Neural cell (in vitro differentiated cells): ENCODE measurements at regions not wholly inside any gene's neighbourhood (a gene's known extent, or its start where the extent isn't known, plus 50 kb on each side); places are given as distances from the start of the nearest gene placed in this dataset.

Source experiments
- H2AFZ ChIP-seq: fragments of 200-600, 300-800 bp; sonication (generic), shearing (Covaris generic); 2 replicates; pipeline ENCODE4 v1.6.0; 2014; ENCODE audit warnings: low read depth, mild to moderate bottlenecking, antibody characterized with exemption, low read length, moderate library complexity
- H3F3A ChIP-seq: fragments of 200-600 bp; shearing (Covaris generic); 2 replicates; pipeline ENCODE4 v1.6.1; 2016; ENCODE audit warnings: mild to moderate bottlenecking, moderate library complexity, mixed read lengths, antibody characterized with exemption, low read length; ENCODE audit not compliant: insufficient read depth, poor library complexity, severe bottlenecking
- H3K27ac ChIP-seq: fragments of 200-600, 300-800 bp; sonication (generic), shearing (Covaris generic); 2 replicates; pipeline ENCODE4 v1.5.1; 2014; ENCODE audit warnings: mild to moderate bottlenecking, low read length, moderate library complexity
- H3K27me3 ChIP-seq: fragments of 300-800, 200-600 bp; sonication (generic), shearing (Covaris generic); 2 replicates; pipeline ENCODE4 v1.6.0; 2014; ENCODE audit warnings: mild to moderate bottlenecking, low read depth, low read length, moderate library complexity; ENCODE audit not compliant: insufficient read depth
- H3K36me3 ChIP-seq: fragments of 300-800, 200-600 bp; sonication (generic), shearing (Covaris generic); 2 replicates; pipeline ENCODE4 v1.5.1; 2014; ENCODE audit warnings: mild to moderate bottlenecking, antibody characterized with exemption, low read length, moderate library complexity; ENCODE audit not compliant: insufficient read depth
- H3K4me2 ChIP-seq: fragments of 300-800, 200-600 bp; sonication (generic), shearing (Covaris generic); 2 replicates; pipeline ENCODE4 v1.6.0; 2014; ENCODE audit warnings: mild to moderate bottlenecking, low read length
- H3K4me3 ChIP-seq: fragments of 300-800, 200-600 bp; sonication (generic), shearing (Covaris generic); 2 replicates; pipeline ENCODE4 v1.5.1; 2014; ENCODE audit warnings: mild to moderate bottlenecking, low read length, moderate library complexity
- H3K79me2 ChIP-seq: fragments of 200-600 bp; shearing (Covaris generic); replicated peaks from 2 replicates; pipeline ENCODE4 v1.6.0; 2014; ENCODE audit warnings: mild to moderate bottlenecking, low read length, moderate library complexity; ENCODE audit not compliant: insufficient read depth
- H3K9ac ChIP-seq: fragments of 300-800, 200-600 bp; sonication (generic), shearing (Covaris generic); 2 replicates; pipeline ENCODE4 v1.6.1; 2016; ENCODE audit warnings: mild to moderate bottlenecking, low read length, mixed read lengths
- H3K9me2 ChIP-seq: fragments of 200-600 bp; shearing (Covaris generic); 2 replicates; pipeline ENCODE4 v1.6.1; 2016; ENCODE audit warnings: mild to moderate bottlenecking, low read length, mixed read lengths; ENCODE audit not compliant: insufficient read depth
- H3K9me3 ChIP-seq: fragments of 200-600, 300-800 bp; sonication (generic), shearing (Covaris generic); 2 replicates; pipeline ENCODE4 v1.6.1; 2016; ENCODE audit warnings: mild to moderate bottlenecking, mixed run types, low read length, moderate library complexity, mixed read lengths
- H4K20me1 ChIP-seq: fragments of 200-600 bp; shearing (Covaris generic); 2 replicates; pipeline ENCODE4 v1.6.1; 2016; ENCODE audit warnings: mild to moderate bottlenecking, mixed run types; ENCODE audit not compliant: insufficient read depth
- CTCF ChIP-seq: fragments of 450-650 bp; IDR thresholded peaks from 2 replicates; pipeline ENCODE4 v1.5.1; 2014; ENCODE audit warnings: antibody characterized with exemption, mild to moderate bottlenecking, moderate library complexity; ENCODE audit not compliant: poor library complexity, severe bottlenecking
- EP300 ChIP-seq: fragments of 450-650 bp; conservative IDR thresholded peaks from 2 replicates; pipeline ENCODE4 v1.6.1; 2014; ENCODE audit warnings: antibody characterized with exemption, mild to moderate bottlenecking, moderate library complexity; ENCODE audit not compliant: poor library complexity, severe bottlenecking
- EZH2 ChIP-seq: fragments of 200-600, 300-800 bp; shearing (Covaris generic), sonication (generic); IDR thresholded peaks from 2 replicates; pipeline ENCODE4 v1.6.1; 2014; ENCODE audit warnings: antibody characterized with exemption, low read length, borderline replicate concordance, mild to moderate bottlenecking; ENCODE audit not compliant: insufficient read depth, poor library complexity, severe bottlenecking
- MXI1 ChIP-seq: fragments of 450-650 bp; conservative IDR thresholded peaks from 2 replicates; pipeline ENCODE4 v1.6.1; 2014; ENCODE audit warnings: antibody characterized with exemption, mild to moderate bottlenecking; ENCODE audit not compliant: poor library complexity, severe bottlenecking
- POLR2AphosphoS5 ChIP-seq: IDR thresholded peaks from 2 replicates; pipeline ENCODE4 v1.6.1; 2012
- RAD21 ChIP-seq: fragments of 450-650 bp; conservative IDR thresholded peaks from 2 replicates; pipeline ENCODE4 v1.6.1; 2014; ENCODE audit warnings: antibody characterized with exemption, mild to moderate bottlenecking, moderate library complexity
- REST ChIP-seq: IDR thresholded peaks from 2 replicates; pipeline ENCODE4 v1.6.1; 2012; ENCODE audit warnings: borderline replicate concordance
- SMC3 ChIP-seq: fragments of 450-650 bp; conservative IDR thresholded peaks from 2 replicates; pipeline ENCODE4 v1.6.1; 2014; ENCODE audit warnings: antibody characterized with exemption, mild to moderate bottlenecking, moderate library complexity; ENCODE audit not compliant: poor library complexity
- TAF1 ChIP-seq: IDR thresholded peaks from 2 replicates; pipeline ENCODE4 v1.6.1; 2012; ENCODE audit warnings: low read depth

GRCh38 chr12:83634726-83635267 lies 948.1 kb downstream of the TMTC2 start:
- Histone ChIP-seq H2AFZ (no peak overlapping the region), H3K79me2 (no peaks in the 10 kb centered on the region)
- TF ChIP-seq SMC3 (no peak), EP300 (no peak), MXI1 (no peak), TAF1 (no peak), EZH2 (no peak), CTCF (no peak), RAD21 (no peak), REST (no peak), POLR2AphosphoS5 (no peak)

DNA sequence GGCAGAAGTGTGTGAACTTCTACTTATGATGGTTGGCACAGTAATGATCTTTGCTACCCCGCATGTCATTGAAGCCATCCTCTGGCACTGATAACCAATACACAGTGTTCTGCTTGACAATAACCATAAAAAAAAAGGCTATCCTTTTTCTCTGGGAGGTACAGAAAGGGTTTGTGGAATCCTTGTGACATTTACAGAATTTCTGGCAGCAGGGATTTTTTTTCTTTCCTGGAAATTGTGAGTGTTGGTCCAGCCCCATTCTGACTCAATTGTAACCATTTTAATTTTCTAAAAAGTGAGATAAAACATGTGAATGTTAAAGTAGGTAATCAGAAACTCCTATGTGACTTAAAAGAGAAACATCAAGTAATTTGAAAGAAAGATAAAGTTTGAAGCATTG lies 943.8 kb downstream of the TMTC2 start:
- no peaks in the 10 kb centered on the region for H3K9me3 ChIP-seq
- H3K4me2 ChIP-seq = no peak overlapping the region
- H3F3A ChIP-seq = no peaks in the 10 kb centered on the region
- H3K4me3 ChIP-seq = no peak overlapping the region
- no peak overlapping the region for H2AFZ ChIP-seq
- TF ChIP-seq TAF1 (no peak), MXI1 (no peak), CTCF (no peak), SMC3 (no peak), EZH2 (no peak)
- no peaks in the 10 kb centered on the region for H3K27me3 ChIP-seq
- no peaks in the 10 kb centered on the region for H3K9me2 ChIP-seq
- no peaks in the 10 kb centered on the region for H4K20me1 ChIP-seq
- H3K9ac ChIP-seq = no peak overlapping the region
- H3K36me3 ChIP-seq = no peaks in the 10 kb centered on the region
- H3K27ac ChIP-seq = no peak overlapping the region
- H3K79me2 ChIP-seq = no peaks in the 10 kb centered on the region

More at GRCh38 chr12:83634726-83635267, 948.1 kb downstream of the TMTC2 start:
- no peak overlapping the region for H3K4me2 ChIP-seq
- H3K27me3 ChIP-seq = no peaks in the 10 kb centered on the region
- H3K27ac ChIP-seq = no peak overlapping the region
- no peak overlapping the region for H3K4me3 ChIP-seq
- H3F3A ChIP-seq = no peaks in the 10 kb centered on the region
- H4K20me1 ChIP-seq = no peaks in the 10 kb centered on the region
- no peaks in the 10 kb centered on the region for H3K36me3 ChIP-seq
- H3K9me2 ChIP-seq = no peaks in the 10 kb centered on the region
- no peak overlapping the region for H3K9ac ChIP-seq
- H3K9me3 ChIP-seq = no peaks in the 10 kb centered on the region
